Stimulated activated CD4-positive, alpha-beta T cell treated with anti-CD3 and anti-CD28 coated beads, TNF-alpha, amount 100 ng/mL, for 24 hours (primary cell): ENCODE measurements at regions not wholly inside any gene's neighbourhood (a gene's known extent, or its start where the extent isn't known, plus 50 kb on each side); places are given as distances from the start of the nearest gene placed in this dataset.
"Not testable (repeated sequence)": the region's sequence is repeated elsewhere in the genome, so short reads cannot be mapped to it uniquely, and the experiment has no call there.

ENCODE experiments used
- DNase-seq, 3 experiments: peaks; one replicate each; pipeline ENCODE4 v3.0.0-alpha.2; 2020; ENCODE audit warnings: low read depth in 3 of 3

DNA sequence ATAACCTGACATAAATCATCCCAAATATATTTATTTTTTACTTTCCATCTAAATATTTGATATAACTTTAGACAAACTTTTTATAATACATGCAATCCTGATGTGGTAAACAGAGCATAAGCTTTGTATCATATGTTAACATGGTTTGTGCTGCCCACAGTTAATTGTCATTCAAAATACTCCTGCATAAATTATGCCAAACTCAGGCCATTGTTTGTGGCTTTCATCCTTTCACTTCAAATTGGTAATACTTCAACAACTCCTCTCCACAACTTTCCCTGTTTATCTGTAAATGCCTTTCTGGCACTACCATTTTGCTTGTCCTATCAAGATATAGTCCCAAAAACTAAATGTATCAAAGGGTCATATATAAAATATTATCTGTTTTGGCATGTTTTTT, 586.7 kb downstream of the HINT1 start:
- DNase-seq, result no peak

- no peak for DNase-seq
These were observed 594.0 kb downstream of the HINT1 start for GRCh38 chr5:130571076-130571475.

DNA sequence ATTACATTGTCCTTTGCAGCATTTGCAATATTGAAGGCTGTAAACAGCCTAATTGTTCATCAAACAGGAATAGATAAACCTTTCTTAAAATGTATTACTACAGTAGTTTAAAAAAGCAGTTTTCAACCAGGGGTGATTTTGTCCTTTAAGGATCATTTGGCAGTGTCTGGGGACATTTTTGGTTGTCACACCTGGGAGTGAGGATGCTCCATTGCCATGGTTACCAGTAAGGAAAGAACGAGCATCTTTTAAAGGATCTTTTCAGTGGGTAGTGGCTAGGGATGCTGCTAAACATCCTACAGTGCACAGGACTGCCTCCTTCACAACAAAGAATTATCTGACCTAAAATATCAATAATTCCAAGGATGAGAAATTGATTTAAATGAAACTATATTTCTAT, 596.3 kb downstream of the HINT1 start:
- no peak for DNase-seq

DNA sequence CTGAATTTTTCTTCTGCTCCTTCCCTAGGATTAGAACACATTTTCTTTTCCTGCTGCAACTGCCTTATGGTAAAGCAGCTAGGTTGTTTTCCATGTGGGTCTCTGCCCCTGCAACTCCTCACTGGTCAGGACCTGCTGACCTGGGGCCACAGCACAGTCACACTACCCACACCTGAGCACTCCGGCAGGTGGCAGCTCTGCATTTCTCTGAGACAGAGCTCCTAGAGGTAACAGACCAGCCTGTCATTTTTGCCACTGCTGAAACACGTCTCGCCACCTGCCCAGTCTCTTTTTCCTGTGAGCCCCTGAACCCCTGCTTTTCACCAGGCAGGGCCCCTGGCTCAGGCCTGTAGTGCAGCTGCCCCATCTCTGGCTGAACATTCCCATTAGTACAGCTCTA, 609.6 kb downstream of the HINT1 start:
- no peak for DNase-seq

DNA sequence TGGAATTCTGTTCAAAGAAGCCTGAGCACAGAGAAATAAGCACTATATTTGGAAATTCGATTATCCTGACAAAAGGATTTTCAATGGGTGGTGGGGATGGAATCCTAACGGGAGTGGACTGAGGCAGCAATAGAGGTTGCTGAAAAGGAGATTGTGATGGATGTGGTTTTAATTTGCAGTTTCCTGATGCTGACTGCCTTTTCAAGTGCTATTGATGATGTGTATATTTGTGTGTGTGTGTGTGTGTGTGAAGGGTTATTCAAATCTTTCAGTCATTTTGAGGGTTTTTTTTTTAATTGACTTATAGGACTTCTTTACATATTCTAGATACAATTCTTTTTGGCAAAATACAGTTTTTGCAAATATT, 614.5 kb downstream of the HINT1 start:
- DNase-seq, result no peak

DNA sequence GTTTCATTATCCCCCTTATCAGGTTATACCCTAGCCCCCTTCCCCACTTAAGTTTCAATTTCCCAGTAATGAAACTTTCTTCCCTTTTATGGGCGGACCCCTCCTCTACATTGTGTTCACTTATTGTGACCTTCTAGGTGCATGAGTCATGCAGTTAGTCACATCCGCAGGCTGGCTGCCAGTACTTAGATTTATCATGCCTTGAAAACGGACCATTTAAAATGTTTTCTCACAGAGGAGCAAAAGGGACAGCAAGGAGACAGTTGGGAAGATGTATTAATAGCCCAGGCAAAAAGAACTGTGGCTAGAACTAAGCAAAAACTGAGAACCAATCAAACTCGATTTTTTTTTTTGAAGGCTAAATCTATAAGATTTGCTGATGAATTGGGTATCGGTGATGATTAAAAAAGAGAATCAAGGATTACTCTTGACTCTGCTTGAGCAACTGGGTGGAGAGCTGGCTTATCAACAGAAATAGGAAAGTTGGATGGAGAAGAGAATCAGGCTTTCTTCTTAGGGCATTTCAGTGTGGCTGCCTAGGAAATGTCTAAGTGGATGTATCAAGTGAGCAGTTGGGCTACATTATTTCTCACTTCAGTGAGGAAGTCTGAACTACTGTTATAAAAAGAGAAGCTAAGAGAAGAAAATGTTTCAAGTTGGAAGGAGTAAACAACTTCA, 615.0 kb downstream of the HINT1 start:
- DNase-seq, result no peak

DNA sequence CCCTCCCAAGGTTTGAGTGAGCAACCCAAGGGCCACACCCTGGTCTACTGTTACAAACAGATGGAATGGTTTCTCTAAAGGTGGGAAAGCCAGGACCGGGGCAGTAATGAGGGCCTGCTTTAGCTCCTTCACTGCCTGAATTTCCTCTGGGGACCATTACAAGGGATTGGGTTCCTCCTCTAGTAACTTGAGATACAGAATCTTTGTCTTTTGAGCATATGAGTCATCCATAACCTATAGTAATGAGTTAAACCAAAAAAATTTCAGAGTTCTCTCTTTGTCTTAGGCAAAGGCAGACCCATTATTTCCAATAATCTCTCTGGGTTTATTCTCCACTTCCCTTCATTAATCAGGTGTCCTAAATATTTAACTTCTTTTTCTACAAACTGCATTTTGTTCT, 618.8 kb downstream of the HINT1 start:
- no peak for DNase-seq

- no peak for DNase-seq
These were observed 619.8 kb downstream of the HINT1 start for GRCh38 chr5:130545291-130545690.

DNA sequence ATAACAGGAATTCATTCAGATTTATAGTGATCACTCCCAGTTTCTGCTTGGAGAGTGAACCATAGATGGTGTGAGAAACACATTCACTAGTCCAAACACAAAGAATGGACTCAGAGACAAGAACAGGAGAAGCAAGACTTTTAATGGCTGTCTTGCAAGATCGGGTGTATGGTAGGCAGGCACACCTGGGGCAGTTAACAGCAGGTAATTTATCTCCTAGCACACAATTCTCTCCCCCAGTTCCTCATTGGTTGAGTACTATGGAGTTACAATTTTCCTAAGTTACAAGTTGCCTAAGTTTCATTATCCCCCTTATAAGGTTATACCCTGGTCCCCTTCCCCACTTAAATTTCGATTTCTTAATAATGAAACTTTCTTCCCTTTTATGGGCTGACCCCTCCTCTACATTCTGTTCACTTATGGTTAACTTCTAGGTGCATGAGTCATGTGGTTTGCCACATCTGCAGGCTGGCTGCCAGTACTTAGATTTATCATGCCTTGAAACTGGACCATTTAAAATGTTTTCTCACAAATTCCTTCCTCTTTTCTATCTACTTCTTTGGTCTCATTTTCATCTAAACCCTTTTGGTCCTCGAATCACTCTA, 623.3 kb downstream of the HINT1 start:
- DNase-seq, result peak in 1 of 3 experiments; percentile 8

GRCh38 chr5:130536691-130537090, 628.4 kb downstream of the HINT1 start:
- DNase-seq, result no peak

- no peak for DNase-seq
These were observed 628.5 kb downstream of the CHSY3 start for GRCh38 chr5:130532786-130533185.

DNA sequence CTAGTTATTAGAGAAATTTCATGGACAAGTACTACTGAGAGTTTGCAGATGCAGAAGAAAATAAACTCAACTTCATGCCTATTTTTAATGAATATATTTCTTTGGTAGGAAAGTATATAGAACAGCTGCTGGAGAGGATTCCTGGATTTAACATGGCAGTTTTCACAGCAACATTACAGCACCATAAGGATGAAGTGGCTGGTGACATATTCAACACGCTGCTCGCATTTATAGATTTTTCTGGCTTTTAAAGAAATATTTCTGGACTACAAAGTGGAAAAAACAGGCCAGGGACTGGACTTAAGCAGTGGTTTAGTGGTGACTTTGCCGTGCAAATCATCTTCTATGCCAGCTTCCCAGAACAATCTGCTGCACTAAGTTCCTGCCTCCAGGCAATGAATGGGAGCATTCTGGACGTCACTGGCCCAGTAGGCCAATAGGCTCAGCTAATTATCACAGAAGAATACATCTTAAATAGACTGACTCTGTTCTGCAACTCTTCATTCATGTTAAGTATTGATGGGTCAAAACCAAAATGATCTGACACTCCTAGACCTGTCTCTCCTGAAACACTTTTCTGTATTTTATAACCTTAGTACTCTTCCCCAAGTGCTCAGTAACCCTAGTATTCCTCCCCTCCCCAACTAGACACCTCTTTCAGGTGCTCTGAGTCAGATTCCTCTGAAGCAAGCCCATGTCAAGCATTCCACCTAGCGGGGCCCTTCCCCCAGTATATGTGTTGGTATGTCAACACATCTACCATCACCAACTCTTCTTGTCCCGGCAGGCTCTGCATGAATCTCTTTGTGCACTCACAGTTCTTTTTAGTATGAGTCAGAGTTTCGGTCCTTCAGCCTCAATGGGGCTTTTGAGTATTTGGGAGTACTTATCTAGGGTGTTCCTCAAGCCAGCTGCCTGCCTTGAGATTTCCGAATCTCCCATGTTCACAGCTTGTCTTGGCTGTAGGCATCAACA, 625.5 kb downstream of the CHSY3 start:
- DNase-seq, result no peak

GRCh38 chr5:130529111-130529510, 624.8 kb downstream of the CHSY3 start:
- no peak for DNase-seq

DNA sequence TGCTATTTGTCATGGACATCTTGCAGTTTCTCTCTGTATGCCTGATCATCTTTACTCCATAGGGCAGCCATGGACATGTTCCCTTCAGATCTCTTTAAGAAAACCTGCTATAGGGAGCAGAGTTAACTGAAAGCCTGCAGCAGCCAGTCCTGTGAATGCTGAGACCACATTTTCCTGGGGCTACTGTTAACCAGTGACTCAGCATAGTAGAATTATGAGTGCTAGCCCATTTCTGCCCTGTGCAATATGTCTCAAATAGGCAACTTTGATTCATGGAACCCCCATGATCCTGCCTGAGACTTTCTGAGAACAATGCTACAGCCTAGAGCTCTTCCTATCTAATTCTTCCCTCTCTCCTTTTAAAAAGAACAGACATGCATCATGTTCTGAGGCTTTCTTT, 624.2 kb downstream of the CHSY3 start:
- no peak for DNase-seq

DNA sequence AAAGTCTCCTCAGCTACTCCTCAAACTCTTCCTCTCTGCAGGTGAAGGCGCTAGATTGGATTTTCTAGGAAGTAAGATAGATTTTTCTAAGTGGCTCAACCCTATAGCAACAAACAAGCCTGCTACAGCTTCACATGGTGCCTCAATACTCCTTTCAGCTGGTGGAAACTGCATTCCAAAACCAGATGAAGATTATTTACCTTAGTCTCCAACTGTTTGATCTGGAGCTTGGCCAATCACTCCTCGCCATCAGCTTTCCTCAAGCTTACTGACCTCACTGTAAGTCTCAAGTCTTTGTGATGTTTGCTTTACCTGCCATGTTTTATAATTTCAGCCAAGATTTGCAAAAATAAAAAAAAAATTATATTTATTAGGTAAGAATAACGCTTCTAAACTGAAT, 622.4 kb downstream of the CHSY3 start:
- no peak for DNase-seq

- no peak for DNase-seq
These were observed 615.9 kb downstream of the CHSY3 start for GRCh38 chr5:130520211-130520610.

DNA sequence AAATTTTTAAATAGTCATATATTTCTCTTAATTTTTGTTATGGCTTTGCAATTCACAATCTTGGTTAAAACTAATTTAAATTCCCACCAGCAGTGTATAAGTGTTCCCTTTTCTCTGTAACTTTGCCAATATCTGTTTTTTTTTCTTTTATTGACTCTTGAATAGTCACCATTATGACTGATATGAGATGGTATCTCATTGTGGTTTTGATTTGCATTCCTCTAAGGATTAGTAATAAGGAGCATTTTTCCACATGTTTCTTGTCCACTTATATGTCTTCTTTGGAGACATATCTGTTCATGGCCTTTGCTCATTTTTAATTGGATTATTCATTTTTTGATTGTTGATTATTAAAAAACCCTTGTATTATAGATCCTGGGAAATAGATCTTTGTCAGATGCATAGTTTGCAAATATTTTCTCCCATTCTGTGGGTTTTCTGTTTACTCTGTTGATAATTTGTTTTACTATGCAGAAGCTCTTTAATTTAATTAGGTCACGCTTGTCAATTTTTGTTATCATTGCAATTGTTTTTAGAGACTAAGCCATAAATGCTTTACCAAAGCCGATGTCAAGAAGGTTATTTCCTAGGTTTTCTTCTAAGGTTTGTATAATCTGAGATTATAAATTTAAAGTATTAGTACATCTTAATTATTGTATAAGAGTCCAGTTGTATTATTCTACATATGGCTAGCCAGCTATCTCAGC, 610.9 kb downstream of the CHSY3 start:
- no peak for DNase-seq

- DNase-seq, result no peak
These were observed 598.4 kb downstream of the CHSY3 start for GRCh38 chr5:130502702-130503101.

- no peak for DNase-seq
These were observed 597.0 kb downstream of the CHSY3 start for GRCh38 chr5:130501151-130501865.

- not testable (repeated sequence) for DNase-seq
These were observed 596.2 kb downstream of the CHSY3 start for GRCh38 chr5:130500495-130500894.

GRCh38 chr5:130496215-130496614, 592.0 kb downstream of the CHSY3 start:
- DNase-seq, result no peak
